Neural progenitor cell (in vitro differentiated cells): ENCODE measurements at regions not wholly inside any gene's neighbourhood (a gene's known extent, or its start where the extent isn't known, plus 50 kb on each side); places are given as distances from the start of the nearest gene placed in this dataset.
"Not testable (repeated sequence)": the region's sequence is repeated elsewhere in the genome, so short reads cannot be mapped to it uniquely, and the experiment has no call there.

Source experiments
- EZH2 ChIP-seq: fragments of 200-600 bp; sonication (generic); IDR thresholded peaks from 2 replicates; pipeline ENCODE4 v1.6.1; 2017; ENCODE audit warnings: antibody characterized with exemption, mild to moderate bottlenecking, moderate library complexity
- TF ChIP-seq, protein P1 (sequence below): fragments of 200-600 bp; sonication (generic); IDR thresholded peaks from 2 replicates; pipeline ENCODE4 v1.5.1; 2017; ENCODE audit warnings: antibody characterized with exemption, mild to moderate bottlenecking

DNA sequence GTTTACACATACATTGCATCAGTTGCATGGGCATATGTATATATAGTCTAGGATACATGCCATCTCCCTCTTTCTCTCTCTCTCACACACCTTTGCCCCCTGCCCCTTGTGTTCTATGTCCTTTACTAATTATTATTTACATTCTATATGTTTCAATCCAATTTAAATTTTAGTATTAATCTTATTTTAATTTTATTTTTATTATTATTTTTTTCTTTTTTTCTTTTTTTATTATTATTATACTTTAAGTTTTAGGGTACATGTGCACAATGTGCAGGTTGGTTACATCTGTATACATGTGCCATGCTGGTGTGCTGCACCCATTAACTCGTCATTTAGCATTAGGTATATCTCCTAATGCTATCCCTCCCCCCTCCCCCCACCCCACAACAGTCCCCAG, 421.1 kb downstream of the CCER1 start:
- TF ChIP-seq, protein P1, sequence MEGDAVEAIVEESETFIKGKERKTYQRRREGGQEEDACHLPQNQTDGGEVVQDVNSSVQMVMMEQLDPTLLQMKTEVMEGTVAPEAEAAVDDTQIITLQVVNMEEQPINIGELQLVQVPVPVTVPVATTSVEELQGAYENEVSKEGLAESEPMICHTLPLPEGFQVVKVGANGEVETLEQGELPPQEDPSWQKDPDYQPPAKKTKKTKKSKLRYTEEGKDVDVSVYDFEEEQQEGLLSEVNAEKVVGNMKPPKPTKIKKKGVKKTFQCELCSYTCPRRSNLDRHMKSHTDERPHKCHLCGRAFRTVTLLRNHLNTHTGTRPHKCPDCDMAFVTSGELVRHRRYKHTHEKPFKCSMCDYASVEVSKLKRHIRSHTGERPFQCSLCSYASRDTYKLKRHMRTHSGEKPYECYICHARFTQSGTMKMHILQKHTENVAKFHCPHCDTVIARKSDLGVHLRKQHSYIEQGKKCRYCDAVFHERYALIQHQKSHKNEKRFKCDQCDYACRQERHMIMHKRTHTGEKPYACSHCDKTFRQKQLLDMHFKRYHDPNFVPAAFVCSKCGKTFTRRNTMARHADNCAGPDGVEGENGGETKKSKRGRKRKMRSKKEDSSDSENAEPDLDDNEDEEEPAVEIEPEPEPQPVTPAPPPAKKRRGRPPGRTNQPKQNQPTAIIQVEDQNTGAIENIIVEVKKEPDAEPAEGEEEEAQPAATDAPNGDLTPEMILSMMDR: not testable (repeated sequence)
- TF ChIP-seq EZH2: not testable (repeated sequence)
